Upper lobe of left lung (tissue), 6 donors: ENCODE measurements at regions not wholly inside any gene's neighbourhood (a gene's known extent, or its start where the extent isn't known, plus 50 kb on each side); places are given as distances from the start of the nearest gene placed in this dataset.

Experiments used
- ATAC-seq, 2 donors: fragments of 200-7000 bp; cut with Tn5 transposase; one replicate each; pipeline ENCODE4 v1.9.1; 2022; ENCODE audit warnings: mild to moderate bottlenecking in 2 of 2, moderate library complexity in 2 of 2; ENCODE audit not compliant: low FRiP score in 2 of 2
- DNase-seq, 2 donors: peaks; one replicate each; pipeline ENCODE4 v3.0.0-alpha.2; 2019 to 2020
- H3K27ac ChIP-seq, 4 donors: fragments of 200-600 bp; sonication (generic); one replicate each; pipeline ENCODE4 v1.5.1; 2016 to 2019
- H3K27me3 ChIP-seq, 4 donors: fragments of 200-600 bp; sonication (generic); one replicate each; pipeline ENCODE4 v1.5.1; 2017 to 2019
- H3K36me3 ChIP-seq, 4 donors: fragments of 200-600 bp; sonication (generic); one replicate each; pipeline ENCODE4 v1.5.1; 2016 to 2019
- H3K4me1 ChIP-seq, 4 donors: fragments of 200-600 bp; sonication (generic); one replicate each; pipeline ENCODE4 v1.5.1; 2018 to 2019
- H3K4me3 ChIP-seq, 4 donors: fragments of 200-600 bp; sonication (generic); one replicate each; pipeline ENCODE4 v1.5.1; 2017 to 2019; ENCODE audit warnings: mild to moderate bottlenecking in 2 of 4, moderate library complexity in 1 of 4
- H3K9me3 ChIP-seq, 4 donors: fragments of 200-600 bp; sonication (generic); one replicate each; pipeline ENCODE4 v1.5.1; 2018 to 2019
- CTCF ChIP-seq, 6 experiments: fragments of 450-650 bp in 4 of 6; fragments of 200-600 bp in 2 of 6; sonication (generic) in 2 of 6; IDR thresholded peaks; one replicate each; pipeline ENCODE4 v1.5.1; 2016 to 2019; ENCODE audit warnings: antibody characterized with exemption in 6 of 6
- EP300 ChIP-seq, 4 donors: sonication (generic); formaldehyde crosslinking; IDR thresholded peaks; one replicate each; pipeline ENCODE4 v1.5.1; 2017; ENCODE audit warnings: antibody characterized with exemption in 4 of 4, control low read depth in 2 of 4
- POLR2A ChIP-seq, 4 donors: fragments of 450-650 bp; IDR thresholded peaks; one replicate each; pipeline ENCODE4 v1.5.1; 2016 to 2017; ENCODE audit warnings: antibody characterized with exemption in 4 of 4, mild to moderate bottlenecking in 2 of 4
- POLR2AphosphoS5 ChIP-seq, 2 donors: sonication (generic); formaldehyde crosslinking; IDR thresholded peaks; one replicate each; pipeline ENCODE4 v1.5.1; 2017; ENCODE audit warnings: antibody characterized with exemption in 2 of 2
- WGBS, 2 donors: methylation state at CpG; one replicate each; pipeline ENCODE4 v1.1.5; 2017 to 2018; 5-methylcytosine and 5-hydroxymethylcytosine counted together
- small RNA-seq, 4 donors: library from RNA; depleted of rRNA; stranded (forward); fragments of <200 nt; gene quantifications; one replicate each; pipeline ENCODE3, GENCODE V24; 2016
- donor health status: DM: no; HTN: no; CAD: no; lungs with moderate emphysema.
- donor health status: DM: no; HTN: yes; CAD: no; lungs with severe emphysema.

GRCh38 chr11:13225038-13226001 is 52.3 kb upstream of the BMAL1 start:
- no peak overlapping the region for H3K27ac ChIP-seq
- H3K36me3 ChIP-seq: no peaks in the 10 kb centered on the region
- 85 to 92% methylated on average over 10 of the region's 10 CpGs for WGBS, 2 donors
- ATAC-seq (no peak), DNase-seq (no peak)
- no peaks in the 10 kb centered on the region for H3K27me3 ChIP-seq
- H3K4me1 ChIP-seq: peaks cover 0 to 5% (median 1%) of the 10 kb centered on the region in 4 donors
- no peak for TF ChIP-seq POLR2AphosphoS5 (IDR thresholded peaks at IDR 0.05)
- no peaks in the 10 kb centered on the region for H3K9me3 ChIP-seq
- no peak overlapping the region for H3K4me3 ChIP-seq

GRCh38 chr11:13227676-13228255 is 49.8 kb upstream of the BMAL1 start:
- H3K36me3 ChIP-seq: no peaks in the 10 kb centered on the region
- H3K4me3 ChIP-seq: no peak overlapping the region
- no peak for ATAC-seq
- no peaks in the 10 kb centered on the region for H3K27me3 ChIP-seq
- no peak overlapping the region for H3K27ac ChIP-seq
- no peak for DNase-seq
- TF ChIP-seq POLR2A (IDR thresholded peaks at IDR 0.05) (no peak), CTCF (IDR thresholded peaks at IDR 0.05) (no peak), EP300 (IDR thresholded peaks at IDR 0.05) (no peak), POLR2AphosphoS5 (IDR thresholded peaks at IDR 0.05) (no peak)
- WGBS, 2 donors: 44 to 65% methylated on average over 4 of the region's 4 CpGs
- H3K9me3 ChIP-seq: no peaks in the 10 kb centered on the region
- H3K4me1 ChIP-seq: peaks cover 0 to 5% (median 0%) of the 10 kb centered on the region in 4 donors

Small RNAs in the stretch of these regions (small RNA-seq; reads per million reads assigned to genes)
- gene AC022878.1: 0 reads per million in 4 donors
